ENCODE measurements at regions not wholly inside any gene's neighbourhood (a gene's known extent, or its start where the extent isn't known, plus 50 kb on each side); places are given as distances from the start of the nearest gene placed in this dataset.
"Not testable (repeated sequence)": the region's sequence is repeated elsewhere in the genome, so short reads cannot be mapped to it uniquely, and the experiment has no call there.

GRCh38 chr10:57679916-57680315, 587.8 kb downstream of the IPMK start:
- DNase-seq: no peak
- in situ Hi-C loops (cut with HindIII; ENCODE audit: low pct_ligation_motif_present, low pct_unique_long_range_greater_than_20kb, low sequenced_read_pairs): no loop called here

GRCh38 chr10:57675125-57675524, 592.6 kb downstream of the IPMK start:
- DNase-seq: no peak
- in situ Hi-C loops (cut with HindIII; ENCODE audit: low pct_ligation_motif_present, low pct_unique_long_range_greater_than_20kb, low sequenced_read_pairs): no loop called here

- in situ Hi-C loops (cut with HindIII; ENCODE audit: low pct_ligation_motif_present, low pct_unique_long_range_greater_than_20kb, low sequenced_read_pairs): no loop called here
- DNase-seq: no peak
These were observed 594.2 kb downstream of the IPMK start for GRCh38 chr10:57673446-57673960.

- DNase-seq: no peak
- in situ Hi-C loops (cut with HindIII; ENCODE audit: low pct_ligation_motif_present, low pct_unique_long_range_greater_than_20kb, low sequenced_read_pairs): no loop called here
These were observed 602.9 kb downstream of the IPMK start for GRCh38 chr10:57664815-57665214.

- in situ Hi-C loops (cut with HindIII; ENCODE audit: low pct_ligation_motif_present, low pct_unique_long_range_greater_than_20kb, low sequenced_read_pairs): no loop called here
- DNase-seq: no peak
These were observed 604.3 kb downstream of the IPMK start for GRCh38 chr10:57663401-57663800.

GRCh38 chr10:57661206-57661605, 606.5 kb downstream of the IPMK start:
- in situ Hi-C loops (cut with HindIII; ENCODE audit: low pct_ligation_motif_present, low pct_unique_long_range_greater_than_20kb, low sequenced_read_pairs): no loop called here
- DNase-seq: no peak

GRCh38 chr10:57657164-57657765, 610.4 kb downstream of the IPMK start:
- DNase-seq: peak; percentile 70
- in situ Hi-C loops (cut with HindIII; ENCODE audit: low pct_ligation_motif_present, low pct_unique_long_range_greater_than_20kb, low sequenced_read_pairs): no loop called here

- in situ Hi-C loops (cut with HindIII; ENCODE audit: low pct_ligation_motif_present, low pct_unique_long_range_greater_than_20kb, low sequenced_read_pairs): no loop called here
- DNase-seq: no peak
These were observed 612.8 kb downstream of the IPMK start for GRCh38 chr10:57654856-57655255.

GRCh38 chr10:57645108-57645507, 622.6 kb downstream of the IPMK start:
- DNase-seq; in situ Hi-C loops (cut with HindIII; ENCODE audit: low pct_ligation_motif_present, low pct_unique_long_range_greater_than_20kb, low sequenced_read_pairs): not testable (repeated sequence)

GRCh38 chr10:57638411-57638810, 629.3 kb downstream of the IPMK start:
- no peak for DNase-seq
- in situ Hi-C loops (cut with HindIII; ENCODE audit: low pct_ligation_motif_present, low pct_unique_long_range_greater_than_20kb, low sequenced_read_pairs): no loop called here

- in situ Hi-C loops (cut with HindIII; ENCODE audit: low pct_ligation_motif_present, low pct_unique_long_range_greater_than_20kb, low sequenced_read_pairs): no loop called here
- DNase-seq: peak; percentile 74
These were observed 639.0 kb downstream of the IPMK start for GRCh38 chr10:57628592-57629284.

GRCh38 chr10:57627642-57628178, 640.0 kb downstream of the IPMK start:
- no peak for DNase-seq
- in situ Hi-C loops (cut with HindIII; ENCODE audit: low pct_ligation_motif_present, low pct_unique_long_range_greater_than_20kb, low sequenced_read_pairs): no loop called here

- no peak for DNase-seq
- in situ Hi-C loops (cut with HindIII; ENCODE audit: low pct_ligation_motif_present, low pct_unique_long_range_greater_than_20kb, low sequenced_read_pairs): no loop called here
These were observed 642.7 kb downstream of the IPMK start for GRCh38 chr10:57624856-57625592.

GRCh38 chr10:57624066-57624465, 643.6 kb downstream of the IPMK start:
- in situ Hi-C loops (cut with HindIII; ENCODE audit: low pct_ligation_motif_present, low pct_unique_long_range_greater_than_20kb, low sequenced_read_pairs): no loop called here
- no peak for DNase-seq

GRCh38 chr10:57621466-57621865, 646.2 kb downstream of the IPMK start:
- DNase-seq: no peak
- in situ Hi-C loops (cut with HindIII; ENCODE audit: low pct_ligation_motif_present, low pct_unique_long_range_greater_than_20kb, low sequenced_read_pairs): no loop called here

GRCh38 chr10:57605948-57606485, 661.7 kb downstream of the IPMK start:
- DNase-seq: no peak
- in situ Hi-C loops (cut with HindIII; ENCODE audit: low pct_ligation_motif_present, low pct_unique_long_range_greater_than_20kb, low sequenced_read_pairs): no loop called here

GRCh38 chr10:57599440-57599839, 668.3 kb downstream of the IPMK start:
- no peak for DNase-seq
- in situ Hi-C loops (cut with HindIII; ENCODE audit: low pct_ligation_motif_present, low pct_unique_long_range_greater_than_20kb, low sequenced_read_pairs): no loop called here

GRCh38 chr10:57593983-57594573, 673.6 kb downstream of the IPMK start:
- DNase-seq: peak; percentile 2
- in situ Hi-C loops (cut with HindIII; ENCODE audit: low pct_ligation_motif_present, low pct_unique_long_range_greater_than_20kb, low sequenced_read_pairs): no loop called here

GRCh38 chr10:57579926-57580325, 687.8 kb downstream of the IPMK start:
- peak; percentile 66 for DNase-seq
- in situ Hi-C loops (cut with HindIII; ENCODE audit: low pct_ligation_motif_present, low pct_unique_long_range_greater_than_20kb, low sequenced_read_pairs): no loop called here
